ENCODE measurements at regions not wholly inside any gene's neighbourhood (a gene's known extent, or its start where the extent isn't known, plus 50 kb on each side); places are given as distances from the start of the nearest gene placed in this dataset.

GRCh38 chr18:70446063-70446462, 157.2 kb downstream of the SOCS6 start:
- POLR2A ChIA-PET, result no interaction called here
- TF ChIP-seq, protein P1, sequence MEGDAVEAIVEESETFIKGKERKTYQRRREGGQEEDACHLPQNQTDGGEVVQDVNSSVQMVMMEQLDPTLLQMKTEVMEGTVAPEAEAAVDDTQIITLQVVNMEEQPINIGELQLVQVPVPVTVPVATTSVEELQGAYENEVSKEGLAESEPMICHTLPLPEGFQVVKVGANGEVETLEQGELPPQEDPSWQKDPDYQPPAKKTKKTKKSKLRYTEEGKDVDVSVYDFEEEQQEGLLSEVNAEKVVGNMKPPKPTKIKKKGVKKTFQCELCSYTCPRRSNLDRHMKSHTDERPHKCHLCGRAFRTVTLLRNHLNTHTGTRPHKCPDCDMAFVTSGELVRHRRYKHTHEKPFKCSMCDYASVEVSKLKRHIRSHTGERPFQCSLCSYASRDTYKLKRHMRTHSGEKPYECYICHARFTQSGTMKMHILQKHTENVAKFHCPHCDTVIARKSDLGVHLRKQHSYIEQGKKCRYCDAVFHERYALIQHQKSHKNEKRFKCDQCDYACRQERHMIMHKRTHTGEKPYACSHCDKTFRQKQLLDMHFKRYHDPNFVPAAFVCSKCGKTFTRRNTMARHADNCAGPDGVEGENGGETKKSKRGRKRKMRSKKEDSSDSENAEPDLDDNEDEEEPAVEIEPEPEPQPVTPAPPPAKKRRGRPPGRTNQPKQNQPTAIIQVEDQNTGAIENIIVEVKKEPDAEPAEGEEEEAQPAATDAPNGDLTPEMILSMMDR (IDR thresholded peaks at IDR 0.05; ENCODE audit: insufficient read depth, low read length, missing control alignments), result no peak
- DNase-seq (ENCODE audit: low read depth, low spot score), result no peak
- CTCF ChIA-PET, result interaction anchor here (2.3 to 14.3 kb wide), 4 partner anchors 9 to 275 kb away, joined by 18 to 432 read pairs (median 120); no protein-coding TSS in a partner anchor
- H3K4me3 ChIP-seq (ENCODE audit: low read depth, low read length), result no peak overlapping the region

DNA sequence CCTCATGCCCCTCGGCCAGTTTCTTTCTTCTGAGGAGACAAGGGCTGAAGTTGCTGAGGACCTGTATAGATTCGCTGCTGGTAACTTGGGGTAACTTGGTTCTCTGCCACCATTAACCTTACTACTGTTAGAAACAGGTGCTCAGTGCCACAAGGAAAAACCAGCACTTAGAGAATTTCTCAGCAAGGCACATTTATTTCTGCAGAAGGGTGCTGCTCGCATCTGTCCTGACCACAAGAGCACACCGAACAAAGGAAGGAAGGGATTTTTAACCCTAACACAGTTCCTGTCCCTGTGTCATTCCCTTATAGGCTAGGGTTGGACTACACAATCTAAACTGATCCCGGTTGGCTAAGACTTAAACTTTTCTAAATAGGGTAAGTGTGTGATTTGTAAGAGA, 154.1 kb downstream of the SOCS6 start:
- DNase-seq (ENCODE audit: low read depth, low spot score), result no peak
- POLR2A ChIA-PET, result no interaction called here
- TF ChIP-seq, protein P1 (IDR thresholded peaks at IDR 0.05; ENCODE audit: insufficient read depth, low read length, missing control alignments), result no peak
- CTCF ChIA-PET, result no interaction called here
- H3K4me3 ChIP-seq (ENCODE audit: low read depth, low read length), result no peak overlapping the region

DNA sequence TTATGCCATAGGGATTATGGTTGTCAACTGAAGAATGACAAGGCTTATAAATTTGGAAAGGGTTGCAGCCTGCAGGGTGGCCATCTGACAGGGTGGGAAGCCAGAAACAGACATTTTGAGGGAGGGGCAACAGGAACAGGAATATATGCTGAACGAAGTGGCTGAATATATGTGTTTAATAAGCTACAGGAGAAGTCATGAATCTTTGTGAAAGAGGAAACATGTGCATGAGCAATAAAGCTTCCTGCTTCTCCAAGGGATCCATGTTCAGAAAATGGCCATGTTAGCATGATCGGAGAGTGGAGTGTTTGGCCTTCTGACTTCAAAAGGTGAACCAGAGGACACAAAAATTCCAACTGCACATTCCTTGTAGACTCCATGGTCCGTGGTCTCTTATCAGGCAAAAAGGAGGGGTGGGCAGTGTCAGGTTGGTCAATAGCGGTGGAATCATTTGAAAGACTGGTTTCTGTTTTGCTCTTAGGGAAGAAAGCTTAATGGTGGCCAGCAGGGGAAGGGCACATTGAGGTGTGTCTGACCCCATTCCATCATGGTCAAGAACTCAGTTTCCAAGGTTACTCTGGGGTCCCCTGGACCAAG, 144.1 kb downstream of the SOCS6 start:
- no peak overlapping the region for H3K4me3 ChIP-seq (ENCODE audit: low read depth, low read length)
- CTCF ChIA-PET, result interaction anchor here (0.6 to 15.0 kb wide), 38 partner anchors 7 to 345 kb away, joined by 3 to 471 read pairs (median 6); partner anchors contain the start of gene RTTN
- DNase-seq (ENCODE audit: low read depth, low spot score), result no peak
- TF ChIP-seq, protein P1 (IDR thresholded peaks at IDR 0.05; ENCODE audit: insufficient read depth, low read length, missing control alignments), result no peak
- POLR2A ChIA-PET, result interaction anchor here (0.7 kb wide), 1 partner anchor 238 kb away, joined by 3 read pairs; no protein-coding TSS in a partner anchor

DNA sequence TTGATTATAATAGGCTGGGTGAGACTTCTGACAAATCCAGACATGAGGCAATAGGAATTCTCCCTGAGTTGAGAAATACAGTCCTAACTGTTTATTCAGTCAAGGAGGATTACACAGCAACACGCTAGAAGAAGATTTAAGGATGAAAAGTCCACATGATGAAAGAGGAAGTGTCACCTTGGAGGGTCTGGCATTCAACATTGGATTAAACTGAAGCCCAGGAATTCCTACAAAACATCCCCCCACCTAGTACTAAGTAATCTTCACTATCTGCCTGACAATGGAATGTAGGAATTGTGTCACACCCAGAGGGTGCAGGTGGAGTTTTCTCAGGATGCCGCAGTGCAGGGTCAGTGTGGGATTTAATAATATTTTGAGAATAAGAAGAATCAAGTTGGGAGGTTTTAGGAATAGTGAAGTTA, 142.4 kb downstream of the SOCS6 start:
- no peak for DNase-seq (ENCODE audit: low read depth, low spot score)
- POLR2A ChIA-PET, result interaction anchor here (0.9 to 1.0 kb wide), 2 partner anchors 9 to 66 kb away, joined by 3 to 4 read pairs; no protein-coding TSS in a partner anchor
- no peak overlapping the region for H3K4me3 ChIP-seq (ENCODE audit: low read depth, low read length)
- TF ChIP-seq, protein P1 (IDR thresholded peaks at IDR 0.05; ENCODE audit: insufficient read depth, low read length, missing control alignments), result no peak
- CTCF ChIA-PET, result interaction anchor here (0.8 to 15.0 kb wide), 5 partner anchors 10 to 261 kb away, joined by 3 to 471 read pairs (median 6); no protein-coding TSS in a partner anchor

DNA sequence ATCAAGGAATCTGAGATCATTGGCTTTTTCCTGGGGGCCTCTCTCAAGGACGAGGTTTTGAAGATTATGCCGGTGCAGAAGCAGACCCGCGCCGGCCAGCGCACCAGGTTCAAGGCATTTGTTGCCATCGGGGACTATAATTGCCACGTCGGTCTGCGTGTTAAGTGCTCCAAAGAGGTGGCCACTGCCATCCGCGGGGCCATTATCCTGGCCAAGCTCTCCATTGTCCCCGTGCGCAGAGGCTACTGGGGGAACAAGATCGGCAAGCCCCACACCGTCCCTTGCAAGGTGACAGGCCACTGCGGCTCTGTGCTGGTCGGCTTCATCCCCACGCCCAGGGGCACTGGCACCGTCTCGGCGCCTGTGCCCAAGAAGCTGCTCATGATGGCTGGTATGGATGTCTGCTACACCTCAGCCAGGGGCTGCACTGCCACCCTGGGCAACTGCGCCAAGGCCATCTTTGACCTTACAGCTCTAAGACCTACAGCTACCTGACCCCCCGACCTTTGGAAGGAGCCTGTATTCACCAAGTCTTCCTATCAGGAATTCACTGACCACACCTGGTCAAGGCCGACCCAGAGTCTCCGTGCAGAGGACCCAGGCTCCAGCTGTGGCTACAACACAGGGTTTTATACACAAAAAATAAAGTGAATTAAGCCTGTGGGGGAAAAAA, 141.8 kb downstream of the SOCS6 start:
- H3K4me3 ChIP-seq (ENCODE audit: low read depth, low read length), result no peak overlapping the region
- ChIA-PET CTCF (interaction anchor here (0.8 to 15.0 kb wide), 6 partner anchors 10 to 261 kb away, joined by 3 to 471 read pairs (median 4); no protein-coding TSS in a partner anchor), POLR2A (interaction anchor here (0.9 to 1.0 kb wide), 2 partner anchors 8 to 65 kb away, joined by 3 to 4 read pairs; no protein-coding TSS in a partner anchor)
- TF ChIP-seq, protein P1 (IDR thresholded peaks at IDR 0.05; ENCODE audit: insufficient read depth, low read length, missing control alignments), result no peak
- DNase-seq (ENCODE audit: low read depth, low spot score), result no peak

Measured in AG04449 (cell line).